B cell (primary cell): ENCODE measurements at regions not wholly inside any gene's neighbourhood (a gene's known extent, or its start where the extent isn't known, plus 50 kb on each side); places are given as distances from the start of the nearest gene placed in this dataset.

Experiments
- EZH2 ChIP-seq: IDR thresholded peaks from 2 replicates; pipeline ENCODE4 v1.6.1; 2012; ENCODE audit warnings: borderline replicate concordance, low read depth, mild to moderate bottlenecking, moderate library complexity, low read length; ENCODE audit not compliant: insufficient read depth, poor library complexity, severe bottlenecking
- TF ChIP-seq, protein P1 (sequence below): fragments of 200-600 bp; IDR thresholded peaks from one replicate; pipeline ENCODE4 v1.8.0; 2022; ENCODE audit warnings: antibody characterized with exemption, mild to moderate bottlenecking

GRCh38 chr2:48138898-48139297, 175.6 kb upstream of the FOXN2 start:
- no peak for TF ChIP-seq EZH2
- TF ChIP-seq, protein P1, sequence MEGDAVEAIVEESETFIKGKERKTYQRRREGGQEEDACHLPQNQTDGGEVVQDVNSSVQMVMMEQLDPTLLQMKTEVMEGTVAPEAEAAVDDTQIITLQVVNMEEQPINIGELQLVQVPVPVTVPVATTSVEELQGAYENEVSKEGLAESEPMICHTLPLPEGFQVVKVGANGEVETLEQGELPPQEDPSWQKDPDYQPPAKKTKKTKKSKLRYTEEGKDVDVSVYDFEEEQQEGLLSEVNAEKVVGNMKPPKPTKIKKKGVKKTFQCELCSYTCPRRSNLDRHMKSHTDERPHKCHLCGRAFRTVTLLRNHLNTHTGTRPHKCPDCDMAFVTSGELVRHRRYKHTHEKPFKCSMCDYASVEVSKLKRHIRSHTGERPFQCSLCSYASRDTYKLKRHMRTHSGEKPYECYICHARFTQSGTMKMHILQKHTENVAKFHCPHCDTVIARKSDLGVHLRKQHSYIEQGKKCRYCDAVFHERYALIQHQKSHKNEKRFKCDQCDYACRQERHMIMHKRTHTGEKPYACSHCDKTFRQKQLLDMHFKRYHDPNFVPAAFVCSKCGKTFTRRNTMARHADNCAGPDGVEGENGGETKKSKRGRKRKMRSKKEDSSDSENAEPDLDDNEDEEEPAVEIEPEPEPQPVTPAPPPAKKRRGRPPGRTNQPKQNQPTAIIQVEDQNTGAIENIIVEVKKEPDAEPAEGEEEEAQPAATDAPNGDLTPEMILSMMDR: no peak
